ENCODE measurements at regions not wholly inside any gene's neighbourhood (a gene's known extent, or its start where the extent isn't known, plus 50 kb on each side); places are given as distances from the start of the nearest gene placed in this dataset.

DNA sequence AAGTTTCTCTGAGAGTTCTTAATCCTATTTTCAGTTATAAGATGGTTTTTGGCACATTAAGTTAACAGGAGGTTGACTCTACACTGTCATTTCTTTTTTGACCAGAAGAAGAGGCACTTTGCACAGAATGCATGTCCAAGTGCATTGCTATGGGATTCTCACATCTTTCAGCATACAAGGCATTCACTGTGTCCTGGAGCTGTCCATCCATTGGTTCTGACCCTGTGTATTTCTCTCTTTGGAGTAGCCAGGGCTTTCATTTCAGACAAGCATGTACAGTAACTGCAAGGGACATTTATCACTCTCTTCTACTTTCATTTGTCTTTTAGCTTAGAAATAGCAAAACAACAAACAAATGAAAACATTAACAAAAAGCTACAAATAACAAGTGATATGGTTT, 275.1 kb upstream of the IMPG1 start:
- no peaks in the 10 kb centered on the region for H3K9me3 ChIP-seq (ENCODE audit: control insufficient read depth in 4 of 4, low read length in 3 of 4)
- H3K4me3 ChIP-seq (ENCODE audit: low read depth in 1 of 3, low read length in 3 of 3): no peak overlapping the region
- no peaks in the 10 kb centered on the region for H3K4me1 ChIP-seq (ENCODE audit: control insufficient read depth in 4 of 4, insufficient read depth in 4 of 4, low read length in 3 of 4)
- H3K9ac ChIP-seq (ENCODE audit: low read depth in 1 of 2, low read length in 2 of 2): no peak overlapping the region
- no peak for TF ChIP-seq YY1 (IDR thresholded peaks at IDR 0.05)
- no peak for TF ChIP-seq FOXA2 (IDR thresholded peaks at IDR 0.05)
- TF ChIP-seq GABPA (IDR thresholded peaks at IDR 0.05 in 1 of 2, conservative IDR thresholded peaks at IDR 0.05 in 1 of 2): no peak
- TF ChIP-seq, protein P1, sequence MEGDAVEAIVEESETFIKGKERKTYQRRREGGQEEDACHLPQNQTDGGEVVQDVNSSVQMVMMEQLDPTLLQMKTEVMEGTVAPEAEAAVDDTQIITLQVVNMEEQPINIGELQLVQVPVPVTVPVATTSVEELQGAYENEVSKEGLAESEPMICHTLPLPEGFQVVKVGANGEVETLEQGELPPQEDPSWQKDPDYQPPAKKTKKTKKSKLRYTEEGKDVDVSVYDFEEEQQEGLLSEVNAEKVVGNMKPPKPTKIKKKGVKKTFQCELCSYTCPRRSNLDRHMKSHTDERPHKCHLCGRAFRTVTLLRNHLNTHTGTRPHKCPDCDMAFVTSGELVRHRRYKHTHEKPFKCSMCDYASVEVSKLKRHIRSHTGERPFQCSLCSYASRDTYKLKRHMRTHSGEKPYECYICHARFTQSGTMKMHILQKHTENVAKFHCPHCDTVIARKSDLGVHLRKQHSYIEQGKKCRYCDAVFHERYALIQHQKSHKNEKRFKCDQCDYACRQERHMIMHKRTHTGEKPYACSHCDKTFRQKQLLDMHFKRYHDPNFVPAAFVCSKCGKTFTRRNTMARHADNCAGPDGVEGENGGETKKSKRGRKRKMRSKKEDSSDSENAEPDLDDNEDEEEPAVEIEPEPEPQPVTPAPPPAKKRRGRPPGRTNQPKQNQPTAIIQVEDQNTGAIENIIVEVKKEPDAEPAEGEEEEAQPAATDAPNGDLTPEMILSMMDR (IDR thresholded peaks at IDR 0.05; ENCODE audit: low read depth, low read length, missing input control): no peak
- no peak for TF ChIP-seq TAF1 (conservative IDR thresholded peaks at IDR 0.05)
- no peak for TF ChIP-seq ATF3 (IDR thresholded peaks at IDR 0.05)
- no peak for TF ChIP-seq EGR1 (IDR thresholded peaks at IDR 0.05; ENCODE audit: low read depth in 2 of 2)
- TF ChIP-seq, protein P2, sequence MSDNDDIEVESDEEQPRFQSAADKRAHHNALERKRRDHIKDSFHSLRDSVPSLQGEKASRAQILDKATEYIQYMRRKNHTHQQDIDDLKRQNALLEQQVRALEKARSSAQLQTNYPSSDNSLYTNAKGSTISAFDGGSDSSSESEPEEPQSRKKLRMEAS (IDR thresholded peaks at IDR 0.05): no peak
- no peak for TF ChIP-seq SP1 (IDR thresholded peaks at IDR 0.05)
- no peak for TF ChIP-seq FOXA1 (IDR thresholded peaks at IDR 0.05)
- no peak for TF ChIP-seq HNF4G (IDR thresholded peaks at IDR 0.05)
- no peak for TF ChIP-seq RXRA (IDR thresholded peaks at IDR 0.05)
- no peak for TF ChIP-seq ZBTB33 (IDR thresholded peaks at IDR 0.05)
- TF ChIP-seq, protein P3, sequence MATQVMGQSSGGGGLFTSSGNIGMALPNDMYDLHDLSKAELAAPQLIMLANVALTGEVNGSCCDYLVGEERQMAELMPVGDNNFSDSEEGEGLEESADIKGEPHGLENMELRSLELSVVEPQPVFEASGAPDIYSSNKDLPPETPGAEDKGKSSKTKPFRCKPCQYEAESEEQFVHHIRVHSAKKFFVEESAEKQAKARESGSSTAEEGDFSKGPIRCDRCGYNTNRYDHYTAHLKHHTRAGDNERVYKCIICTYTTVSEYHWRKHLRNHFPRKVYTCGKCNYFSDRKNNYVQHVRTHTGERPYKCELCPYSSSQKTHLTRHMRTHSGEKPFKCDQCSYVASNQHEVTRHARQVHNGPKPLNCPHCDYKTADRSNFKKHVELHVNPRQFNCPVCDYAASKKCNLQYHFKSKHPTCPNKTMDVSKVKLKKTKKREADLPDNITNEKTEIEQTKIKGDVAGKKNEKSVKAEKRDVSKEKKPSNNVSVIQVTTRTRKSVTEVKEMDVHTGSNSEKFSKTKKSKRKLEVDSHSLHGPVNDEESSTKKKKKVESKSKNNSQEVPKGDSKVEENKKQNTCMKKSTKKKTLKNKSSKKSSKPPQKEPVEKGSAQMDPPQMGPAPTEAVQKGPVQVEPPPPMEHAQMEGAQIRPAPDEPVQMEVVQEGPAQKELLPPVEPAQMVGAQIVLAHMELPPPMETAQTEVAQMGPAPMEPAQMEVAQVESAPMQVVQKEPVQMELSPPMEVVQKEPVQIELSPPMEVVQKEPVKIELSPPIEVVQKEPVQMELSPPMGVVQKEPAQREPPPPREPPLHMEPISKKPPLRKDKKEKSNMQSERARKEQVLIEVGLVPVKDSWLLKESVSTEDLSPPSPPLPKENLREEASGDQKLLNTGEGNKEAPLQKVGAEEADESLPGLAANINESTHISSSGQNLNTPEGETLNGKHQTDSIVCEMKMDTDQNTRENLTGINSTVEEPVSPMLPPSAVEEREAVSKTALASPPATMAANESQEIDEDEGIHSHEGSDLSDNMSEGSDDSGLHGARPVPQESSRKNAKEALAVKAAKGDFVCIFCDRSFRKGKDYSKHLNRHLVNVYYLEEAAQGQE (IDR thresholded peaks at IDR 0.05): no peak
- no peak overlapping the region for H3K27ac ChIP-seq (ENCODE audit: low read depth in 1 of 2, low read length in 2 of 2)
- no peak for DNase-seq (ENCODE audit: low spot score)
- H3K36me3 ChIP-seq (ENCODE audit: control insufficient read depth in 4 of 4, insufficient read depth in 3 of 4, low read depth in 1 of 4, low read length in 3 of 4): no peaks in the 10 kb centered on the region
- H3K27me3 ChIP-seq (ENCODE audit: control insufficient read depth in 4 of 4, insufficient read depth in 4 of 4, low read length in 3 of 4): no peaks in the 10 kb centered on the region

- no peaks in the 10 kb centered on the region for H3K36me3 ChIP-seq (ENCODE audit: control insufficient read depth in 4 of 4, insufficient read depth in 3 of 4, low read depth in 1 of 4, low read length in 3 of 4)
Measured at GRCh38 chr6:76342611-76343160, 270.2 kb upstream of the IMPG1 start.

More at GRCh38 chr6:76342611-76343160, 270.2 kb upstream of the IMPG1 start:
- Histone ChIP-seq H3K4me3 (ENCODE audit: low read depth in 1 of 3, low read length in 3 of 3) (no peak overlapping the region), H3K9me3 (ENCODE audit: control insufficient read depth in 4 of 4, low read length in 3 of 4) (no peaks in the 10 kb centered on the region), H3K9ac (ENCODE audit: low read depth in 1 of 2, low read length in 2 of 2) (no peak overlapping the region), H3K27me3 (ENCODE audit: control insufficient read depth in 4 of 4, insufficient read depth in 4 of 4, low read length in 3 of 4) (peaks cover 0 to 2% (median 0%) of the 10 kb centered on the region in 4 donors), H3K4me1 (ENCODE audit: control insufficient read depth in 4 of 4, insufficient read depth in 4 of 4, low read length in 3 of 4) (no peaks in the 10 kb centered on the region), H3K27ac (ENCODE audit: low read depth in 1 of 2, low read length in 2 of 2) (no peak overlapping the region)
- DNase-seq (ENCODE audit: low spot score): no peak
- 61% methylated on average over 1 of the region's 1 CpG for WGBS
- TF ChIP-seq, protein P1 (IDR thresholded peaks at IDR 0.05; ENCODE audit: low read depth, low read length, missing input control): no peak
- TF ChIP-seq JUND (IDR thresholded peaks at IDR 0.05) (no peak), HNF4G (IDR thresholded peaks at IDR 0.05) (no peak), YY1 (IDR thresholded peaks at IDR 0.05) (no peak), GABPA (IDR thresholded peaks at IDR 0.05 in 1 of 2, conservative IDR thresholded peaks at IDR 0.05 in 1 of 2) (no peak), RAD21 (IDR thresholded peaks at IDR 0.05) (no peak), HNF4A (conservative IDR thresholded peaks at IDR 0.05) (no peak), ATF3 (IDR thresholded peaks at IDR 0.05) (no peak), FOXA2 (IDR thresholded peaks at IDR 0.05) (no peak), SP1 (IDR thresholded peaks at IDR 0.05) (no peak), TAF1 (conservative IDR thresholded peaks at IDR 0.05) (no peak), FOXA1 (IDR thresholded peaks at IDR 0.05) (no peak)
- TF ChIP-seq, protein P2 (IDR thresholded peaks at IDR 0.05): no peak

Measured in liver (tissue), 8 donors.